Lower lobe of right lung (tissue), 2 donors: ENCODE measurements at regions not wholly inside any gene's neighbourhood (a gene's known extent, or its start where the extent isn't known, plus 50 kb on each side); places are given as distances from the start of the nearest gene placed in this dataset.
A peak's percentile ranks its signal among the peaks of the same experiment; 100 is the strongest.
"Not testable (repeated sequence)": the region's sequence is repeated elsewhere in the genome, so short reads cannot be mapped to it uniquely, and the experiment has no call there.

Experiments
- ATAC-seq, 2 donors: fragments of 200-7000 bp; cut with Tn5 transposase; one replicate each; pipeline ENCODE4 v1.9.1; 2020 to 2022; ENCODE audit warnings: mild to moderate bottlenecking in 2 of 2, moderate library complexity in 2 of 2
- DNase-seq: peaks from one replicate; pipeline ENCODE4 v3.0.0-alpha.2; 2020
- H3K27ac ChIP-seq: fragments of 200-600 bp; one replicate; pipeline ENCODE4 v1.8.0; 2022
- H3K27me3 ChIP-seq: fragments of 200-600 bp; one replicate; pipeline ENCODE4 v1.8.0; 2022; ENCODE audit warnings: low read depth
- H3K36me3 ChIP-seq: fragments of 200-600 bp; one replicate; pipeline ENCODE4 v1.8.0; 2022; ENCODE audit warnings: mild to moderate bottlenecking
- H3K4me1 ChIP-seq: fragments of 200-600 bp; one replicate; pipeline ENCODE4 v1.8.0; 2022
- H3K4me3 ChIP-seq: fragments of 200-600 bp; one replicate; pipeline ENCODE4 v1.8.0; 2022; ENCODE audit warnings: mild to moderate bottlenecking
- H3K9me3 ChIP-seq: fragments of 200-600 bp; one replicate; pipeline ENCODE4 v1.8.0; 2022
- CTCF ChIP-seq: fragments of 200-600 bp; IDR thresholded peaks from one replicate; pipeline ENCODE4 v1.8.0; 2022; ENCODE audit warnings: antibody characterized with exemption, mild to moderate bottlenecking
- intact Hi-C: fragments of 100-400 bp; cut with DNase I; formaldehyde crosslinking; loops from one replicate; pipeline ENCODE4 v1.11.0; 2022
- donor health status: DM: no; HTN: yes; CAD: no; lungs with severe emphysema.

GRCh38 chr10:47673128-47673527 lies 90.3 kb downstream of the SYT15B start:
- ATAC-seq, H3K27me3 ChIP-seq: not testable (repeated sequence)

DNA sequence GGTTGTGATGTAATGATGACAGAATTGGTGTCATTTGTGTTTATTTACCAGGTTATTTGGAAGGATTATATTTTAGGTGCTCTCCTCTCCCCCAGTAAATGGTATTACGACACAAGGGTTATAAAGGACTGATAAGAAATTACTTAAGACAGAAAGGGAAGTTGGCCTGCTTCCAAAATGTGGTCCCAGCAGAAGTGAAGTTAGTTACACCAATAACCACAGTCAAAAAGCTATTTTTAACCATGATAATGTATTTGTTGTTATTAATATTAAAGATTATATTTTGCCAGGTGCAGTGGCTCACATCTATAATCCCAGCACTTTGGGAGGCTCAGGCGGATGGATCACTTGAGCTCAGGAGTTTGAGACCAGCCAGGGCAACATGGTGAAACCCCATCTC lies 92.5 kb downstream of the SYT15B start:
- peak in 1 of 2 donors; percentile 32 for ATAC-seq
- H3K27me3 ChIP-seq, H3K9me3 ChIP-seq, DNase-seq, H3K4me3 ChIP-seq, H3K4me1 ChIP-seq, H3K27ac ChIP-seq, intact Hi-C loops, H3K36me3 ChIP-seq: not testable (repeated sequence)

More at GRCh38 chr10:47673128-47673527, 90.3 kb downstream of the SYT15B start:
- DNase-seq, H3K9me3 ChIP-seq, H3K36me3 ChIP-seq, H3K27ac ChIP-seq, H3K4me1 ChIP-seq, intact Hi-C loops, H3K4me3 ChIP-seq: not testable (repeated sequence)

- H3K9me3 ChIP-seq, DNase-seq, H3K4me1 ChIP-seq, ATAC-seq, H3K27me3 ChIP-seq, H3K36me3 ChIP-seq, H3K4me3 ChIP-seq, intact Hi-C loops, H3K27ac ChIP-seq: not testable (repeated sequence)
Observed at GRCh38 chr10:47661955-47662577, 101.3 kb downstream of the SYT15B start.

- H3K36me3 ChIP-seq, H3K27me3 ChIP-seq, H3K4me3 ChIP-seq, ATAC-seq, H3K4me1 ChIP-seq, intact Hi-C loops, H3K9me3 ChIP-seq, DNase-seq, H3K27ac ChIP-seq: not testable (repeated sequence)
Observed at GRCh38 chr10:47656732-47657131, 106.7 kb downstream of the SYT15B start.

DNA sequence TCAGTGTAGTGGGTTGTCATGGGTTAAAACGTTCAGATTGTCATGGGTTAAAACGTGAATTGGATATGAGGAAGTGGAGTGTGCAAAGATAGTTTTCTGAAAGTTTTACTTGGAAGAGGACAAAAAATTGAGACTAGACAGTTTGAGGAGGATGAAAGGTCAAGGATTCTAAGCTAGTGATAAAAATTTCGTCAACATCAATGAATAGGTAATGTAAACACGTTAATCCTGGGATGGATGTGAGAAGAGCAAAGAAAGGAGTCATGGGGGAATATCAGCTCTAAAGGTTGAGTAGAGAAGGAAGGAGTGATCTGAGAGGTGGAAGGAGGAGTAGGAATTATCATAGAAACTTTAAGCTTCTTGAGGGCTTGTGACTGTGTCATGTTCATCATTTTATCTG lies 109.2 kb downstream of the SYT15B start:
- intact Hi-C loops, H3K27ac ChIP-seq, H3K4me1 ChIP-seq, H3K9me3 ChIP-seq, ATAC-seq, H3K36me3 ChIP-seq, DNase-seq, H3K27me3 ChIP-seq, H3K4me3 ChIP-seq: not testable (repeated sequence)

DNA sequence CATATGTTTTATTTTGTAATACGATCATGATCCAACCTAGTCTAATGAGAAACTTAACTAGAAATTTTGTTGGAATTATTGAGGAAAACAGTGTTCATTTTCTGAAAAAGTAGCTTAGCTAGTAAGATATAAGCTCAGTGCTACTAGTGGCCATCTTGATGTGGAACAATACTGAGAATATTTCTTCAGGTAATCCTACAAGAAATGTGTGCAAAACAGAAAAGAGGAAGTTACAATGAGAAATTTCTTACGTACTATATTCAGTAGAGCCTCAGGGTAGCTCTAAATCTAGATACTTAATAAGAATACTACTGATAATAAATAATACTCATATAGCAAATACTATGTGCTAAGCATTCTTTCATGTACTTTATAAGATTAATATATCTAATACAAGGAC lies 114.8 kb downstream of the SYT15B start:
- H3K4me1 ChIP-seq, H3K27me3 ChIP-seq, H3K36me3 ChIP-seq, H3K9me3 ChIP-seq, ATAC-seq, DNase-seq, intact Hi-C loops, H3K4me3 ChIP-seq, H3K27ac ChIP-seq: not testable (repeated sequence)

- H3K4me1 ChIP-seq, H3K4me3 ChIP-seq, H3K9me3 ChIP-seq, DNase-seq, H3K36me3 ChIP-seq, H3K27ac ChIP-seq, intact Hi-C loops, H3K27me3 ChIP-seq: not testable (repeated sequence)
- peak in 1 of 2 donors; percentile 47 for ATAC-seq
Observed at GRCh38 chr10:47647523-47648101, 115.8 kb downstream of the SYT15B start.

- H3K27ac ChIP-seq, H3K4me3 ChIP-seq, DNase-seq, H3K4me1 ChIP-seq, H3K27me3 ChIP-seq, H3K36me3 ChIP-seq, H3K9me3 ChIP-seq, intact Hi-C loops: not testable (repeated sequence)
- ATAC-seq: peak in 1 of 2 donors; percentile 78
- TF ChIP-seq CTCF: peak; percentile 49
Observed at GRCh38 chr10:47646686-47647273, 116.6 kb downstream of the SYT15B start.

GRCh38 chr10:47626975-47627374 lies 103.5 kb upstream of the AGAP9 start:
- H3K27me3 ChIP-seq, DNase-seq, H3K4me3 ChIP-seq, H3K9me3 ChIP-seq, intact Hi-C loops, H3K27ac ChIP-seq, H3K4me1 ChIP-seq, ATAC-seq, H3K36me3 ChIP-seq: not testable (repeated sequence)

- H3K27ac ChIP-seq, H3K4me1 ChIP-seq, intact Hi-C loops, H3K27me3 ChIP-seq, DNase-seq, H3K4me3 ChIP-seq, H3K36me3 ChIP-seq, H3K9me3 ChIP-seq: not testable (repeated sequence)
- ATAC-seq: peak in 1 of 2 donors; percentile 84
Observed at GRCh38 chr10:47622719-47623118, 99.3 kb upstream of the AGAP9 start.
